GM12892 (cell line): ENCODE measurements at regions not wholly inside any gene's neighbourhood (a gene's known extent, or its start where the extent isn't known, plus 50 kb on each side); places are given as distances from the start of the nearest gene placed in this dataset.

Experiments
- POLR2A ChIP-seq: IDR thresholded peaks from 2 replicates; pipeline ENCODE4 v1.6.1; 2011; ENCODE audit warnings: low read depth, low read length, control low read depth
- TAF1 ChIP-seq: IDR thresholded peaks from 2 replicates; pipeline ENCODE4 v1.6.1; 2011; ENCODE audit warnings: low read depth, mild to moderate bottlenecking, control low read depth, low read length, borderline replicate concordance

DNA sequence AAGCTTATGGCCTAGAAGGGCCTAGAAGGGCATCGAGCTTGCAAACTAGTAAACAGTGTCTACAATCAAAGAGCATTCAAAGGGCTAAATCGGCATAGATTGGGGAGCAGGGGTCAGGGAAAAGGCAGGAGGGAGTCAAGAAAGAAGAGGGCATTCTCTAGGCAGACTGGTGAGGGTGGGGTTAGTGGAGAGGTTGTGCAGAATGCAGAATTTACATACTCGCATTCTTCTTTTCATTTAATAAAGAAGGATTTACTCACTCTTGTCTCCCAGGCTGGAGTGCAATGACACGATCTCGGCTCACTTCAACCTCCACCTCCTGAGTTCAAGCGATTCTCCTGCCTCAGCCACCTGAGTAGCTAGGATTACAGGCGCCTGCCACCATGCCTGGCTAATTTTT, 110.7 kb downstream of the TRIM43 start:
- no peak for TF ChIP-seq POLR2A
- no peak for TF ChIP-seq TAF1
